CD4-positive, alpha-beta T cell treated with Interferon gamma for 1 hour (primary cell): ENCODE measurements at regions not wholly inside any gene's neighbourhood (a gene's known extent, or its start where the extent isn't known, plus 50 kb on each side); places are given as distances from the start of the nearest gene placed in this dataset.
"Not testable (repeated sequence)": the region's sequence is repeated elsewhere in the genome, so short reads cannot be mapped to it uniquely, and the experiment has no call there.

ENCODE experiments used
- DNase-seq: peaks from one replicate; pipeline ENCODE4 v3.0.0-alpha.2; 2020

DNA sequence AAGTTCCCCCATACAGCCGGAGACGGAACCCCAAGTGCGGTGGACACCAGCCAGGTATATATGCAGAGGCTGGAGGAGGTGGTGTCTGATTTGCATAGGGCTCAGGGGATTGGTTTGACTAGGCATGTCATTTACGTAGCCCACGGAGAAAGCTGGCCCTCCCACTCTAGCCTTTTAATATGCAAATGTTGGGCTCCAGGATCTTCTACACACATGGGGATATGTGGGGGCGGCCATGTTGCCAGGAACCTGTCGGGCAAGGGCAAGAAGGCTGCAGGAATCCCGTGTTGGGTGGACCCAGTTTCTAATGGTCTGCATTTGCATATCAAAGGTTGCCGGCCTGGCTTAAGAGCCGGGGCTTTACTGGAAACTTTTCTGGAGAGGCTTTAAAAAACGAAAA lies 57.4 kb downstream of the FTHL17 start:
- not testable (repeated sequence) for DNase-seq

DNA sequence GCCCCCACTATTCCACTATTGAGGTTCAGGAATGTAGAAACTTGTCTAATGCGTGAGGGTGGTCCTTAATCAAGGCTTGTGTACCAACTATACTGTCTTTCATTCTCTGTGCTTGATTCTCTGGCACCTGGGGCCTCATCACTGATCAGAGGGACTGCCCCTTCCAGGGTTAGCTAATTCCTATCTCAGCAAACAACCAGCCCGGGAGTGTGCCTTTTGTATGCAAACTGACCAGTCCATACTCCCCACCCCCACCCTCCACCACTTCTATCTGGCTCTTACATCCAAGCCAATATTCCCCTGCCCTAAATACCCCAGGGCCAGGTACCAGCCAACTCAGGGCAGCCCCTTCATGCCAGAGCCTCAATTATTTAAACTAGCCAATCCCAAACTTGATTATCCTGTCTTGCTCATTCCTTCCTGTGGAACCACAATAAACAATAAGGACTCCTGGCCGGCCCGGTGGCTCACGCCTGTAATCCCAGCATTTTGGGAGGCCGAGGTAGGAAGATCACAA lies 59.3 kb downstream of the FTHL17 start:
- no peak for DNase-seq

DNA sequence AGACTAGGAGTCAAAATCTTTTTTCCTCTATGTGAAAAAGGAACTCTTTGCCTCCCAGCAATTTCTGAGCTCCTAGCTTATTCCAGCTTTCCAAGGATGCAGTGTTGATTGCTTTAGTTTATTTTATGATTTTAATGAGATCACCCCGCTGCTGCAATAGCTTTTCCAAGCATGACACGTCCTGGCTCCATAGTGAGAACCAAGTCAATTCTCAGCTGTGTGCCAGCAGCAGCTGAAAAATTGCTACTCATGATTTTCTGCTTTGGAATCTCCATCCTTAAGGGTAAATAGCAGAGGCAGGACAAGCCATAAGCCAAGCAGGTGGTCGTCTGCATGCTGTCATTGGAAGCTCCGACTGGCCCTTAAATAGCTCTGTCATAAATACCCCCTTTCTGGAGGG lies 64.5 kb downstream of the FTHL17 start:
- DNase-seq = no peak

DNA sequence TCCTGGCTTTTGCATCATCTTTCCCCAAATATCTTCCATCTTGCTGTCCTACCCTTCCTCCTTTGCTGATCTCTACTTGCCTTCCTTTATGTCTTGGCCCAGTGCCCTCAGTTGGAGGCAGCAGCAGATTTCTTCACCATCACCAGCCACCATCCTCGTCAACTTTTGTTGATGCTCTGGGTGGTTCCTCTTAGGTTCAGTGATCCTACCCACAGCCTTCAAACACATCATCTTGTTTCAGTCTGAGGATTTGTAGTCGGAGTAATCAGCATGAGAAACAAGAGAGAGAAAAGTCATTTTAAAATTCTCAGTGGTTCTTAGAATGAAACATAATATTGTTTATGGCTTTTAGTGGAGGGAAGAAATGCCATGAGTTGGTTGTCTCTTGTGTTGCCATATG lies 65.8 kb downstream of the FTHL17 start:
- no peak for DNase-seq

DNA sequence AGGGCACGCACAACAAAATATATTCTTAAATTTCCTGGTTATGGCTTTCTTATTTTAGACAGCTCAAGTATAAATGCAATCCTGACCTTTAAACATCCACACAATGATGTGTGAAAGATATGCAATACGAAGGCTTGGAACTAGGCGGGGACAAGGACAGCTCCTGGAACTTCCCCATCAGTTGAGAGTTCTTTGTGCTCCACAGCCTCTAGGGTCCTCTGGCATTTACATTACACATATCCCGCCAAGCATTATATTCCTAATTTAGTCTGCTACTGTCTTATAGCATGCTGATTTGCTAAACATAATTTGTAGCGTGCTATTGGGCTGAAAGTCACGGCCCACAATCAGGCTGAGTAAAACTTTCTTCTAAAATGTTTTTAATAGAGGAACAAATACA lies 74.4 kb downstream of the FTHL17 start:
- DNase-seq = no peak

DNA sequence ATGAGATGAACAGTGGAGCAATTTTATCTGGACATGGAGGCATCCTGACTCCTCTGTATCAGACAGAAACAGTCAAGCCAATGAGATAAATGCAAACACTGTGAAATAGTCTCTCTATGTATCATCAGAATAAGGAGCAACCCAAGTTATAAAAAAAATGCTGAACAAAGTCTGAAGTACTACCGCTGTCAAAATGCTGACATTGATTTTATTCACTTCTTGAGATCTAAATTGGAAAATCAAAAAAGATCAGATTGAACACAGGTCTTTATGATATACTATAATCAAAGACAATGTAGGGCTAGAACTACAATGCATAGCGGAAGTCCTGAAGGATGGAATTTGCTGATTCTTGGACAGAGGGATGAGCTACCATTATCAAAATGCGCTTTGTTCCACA lies 76.1 kb downstream of the FTHL17 start:
- no peak for DNase-seq

DNA sequence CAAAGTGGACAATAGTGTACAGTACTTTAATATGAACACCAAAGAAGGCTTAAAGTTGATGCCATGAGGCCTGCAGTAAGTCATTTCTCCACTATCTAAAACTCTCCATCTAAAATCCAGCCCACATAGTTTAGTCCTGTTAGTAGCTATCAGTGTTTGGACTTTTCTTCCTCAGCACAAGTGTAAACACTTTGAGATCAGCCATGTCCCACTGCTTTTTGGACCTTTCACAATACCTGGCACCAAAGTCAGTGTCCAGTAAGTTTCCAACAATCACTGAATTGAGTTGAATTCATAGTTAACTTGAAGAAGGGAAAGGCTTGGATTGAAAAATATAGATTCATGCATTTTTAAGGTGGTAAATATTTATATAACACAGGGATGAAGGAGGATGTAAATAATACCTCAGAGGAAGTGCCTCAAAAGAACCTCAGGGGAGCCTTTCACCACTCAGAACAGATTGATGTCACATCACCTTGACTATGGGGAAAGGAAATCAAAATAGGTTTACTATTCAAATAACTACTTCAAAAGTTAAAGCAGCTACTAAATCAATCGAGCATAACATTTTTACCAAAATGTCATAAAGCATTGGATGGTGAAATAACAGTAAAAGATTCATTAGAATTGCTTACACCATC lies 76.7 kb downstream of the FTHL17 start:
- no peak for DNase-seq

DNA sequence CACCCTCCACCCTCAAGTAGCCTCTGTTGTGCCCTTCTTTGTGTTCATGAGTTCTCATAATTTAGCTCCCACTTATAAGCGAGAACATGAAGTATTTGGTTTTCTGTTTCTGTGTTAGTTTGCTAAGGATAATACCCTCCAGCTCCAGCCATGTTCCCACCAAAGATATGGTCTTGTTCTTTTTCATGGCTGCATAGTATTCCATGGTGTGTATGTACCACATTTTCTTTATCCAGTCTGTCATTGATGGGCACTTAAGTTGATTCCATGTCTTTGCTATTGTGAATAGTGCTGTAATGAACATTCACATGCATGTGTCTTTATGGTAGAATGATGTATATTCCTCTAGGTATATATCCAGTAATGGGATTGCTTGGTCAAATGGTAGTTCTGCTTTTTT lies 77.8 kb downstream of the FTHL17 start:
- DNase-seq = not testable (repeated sequence)

DNA sequence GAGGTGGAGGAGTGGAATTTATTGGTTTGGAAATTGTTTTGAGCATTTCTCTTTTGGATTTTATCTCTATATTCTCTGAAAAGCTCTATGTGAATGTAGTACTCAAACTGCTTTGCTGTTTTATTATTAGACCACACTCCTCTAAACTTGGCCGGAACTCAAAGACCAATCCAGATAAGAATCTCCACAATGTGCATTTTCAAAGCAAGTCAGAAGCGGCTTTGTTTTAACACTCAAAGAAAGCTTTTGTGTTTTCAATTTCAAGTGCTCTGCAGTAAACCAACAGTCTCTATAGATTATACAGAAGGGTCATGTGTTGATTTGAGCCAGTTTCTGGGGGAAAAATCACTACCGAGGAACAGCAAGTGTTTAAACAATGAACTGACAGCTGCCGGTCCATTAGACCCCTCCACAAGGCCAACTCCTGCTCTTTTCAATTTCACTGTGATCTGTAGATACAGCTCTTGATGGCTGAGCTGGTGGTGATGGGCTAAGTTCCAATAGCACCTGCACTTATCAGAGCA lies 79.4 kb downstream of the FTHL17 start:
- DNase-seq = no peak

DNA sequence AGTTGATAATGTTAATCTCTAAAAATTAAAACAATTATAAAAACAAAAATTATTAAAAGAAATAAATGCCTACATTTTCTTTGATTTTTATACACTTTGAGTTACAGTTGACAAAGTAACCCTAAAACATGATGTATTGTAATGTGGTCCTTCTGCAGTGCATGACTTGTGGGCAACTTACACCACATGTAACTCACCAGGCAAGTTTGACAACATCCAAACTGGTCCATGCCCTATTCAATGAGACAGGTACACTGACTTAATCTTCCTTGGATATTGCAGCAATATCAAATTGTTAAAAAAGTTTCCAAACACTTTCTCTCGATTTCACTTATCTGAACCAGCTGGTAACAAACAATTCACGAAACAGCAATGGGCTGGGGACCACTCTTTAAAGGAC lies 81.5 kb downstream of the FTHL17 start:
- DNase-seq = no peak

DNA sequence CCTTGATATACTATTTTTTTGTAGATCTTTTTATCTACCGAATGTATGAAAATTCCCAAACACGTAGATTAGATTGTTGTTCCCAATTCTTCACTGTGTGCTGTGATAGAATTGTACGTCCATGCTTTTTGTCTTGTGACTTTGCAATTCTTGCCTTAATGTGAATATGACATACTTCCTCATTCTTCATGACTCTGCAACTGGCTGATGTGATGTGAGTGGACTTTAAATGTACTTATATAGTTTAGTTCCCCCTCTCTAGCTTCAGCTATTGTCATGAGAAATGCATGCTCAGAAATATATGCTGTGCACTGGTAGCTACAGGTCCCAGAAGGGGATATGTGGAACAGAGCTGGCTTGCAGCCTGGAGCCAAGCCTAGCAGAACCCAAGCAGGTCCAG lies 89.4 kb downstream of the FTHL17 start:
- DNase-seq = no peak

DNA sequence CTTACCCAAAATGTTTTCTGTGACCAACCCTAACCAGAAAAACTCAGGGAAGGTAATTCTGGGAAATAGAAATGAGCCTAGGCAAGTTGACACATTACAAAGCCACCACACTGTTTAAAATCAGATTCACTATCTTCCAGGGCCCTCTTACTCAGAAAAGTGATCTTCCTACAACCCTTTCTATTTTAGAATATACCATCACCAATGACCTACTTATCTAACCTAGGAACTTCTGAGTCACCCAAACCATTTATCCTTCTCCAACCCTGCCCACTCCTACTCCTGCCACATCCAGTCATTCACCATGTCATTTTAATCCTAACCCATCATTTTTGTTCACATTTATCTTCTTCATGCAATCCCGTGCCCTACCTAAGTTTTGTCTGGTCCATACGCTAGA lies 89.9 kb downstream of the FTHL17 start:
- no peak for DNase-seq

DNA sequence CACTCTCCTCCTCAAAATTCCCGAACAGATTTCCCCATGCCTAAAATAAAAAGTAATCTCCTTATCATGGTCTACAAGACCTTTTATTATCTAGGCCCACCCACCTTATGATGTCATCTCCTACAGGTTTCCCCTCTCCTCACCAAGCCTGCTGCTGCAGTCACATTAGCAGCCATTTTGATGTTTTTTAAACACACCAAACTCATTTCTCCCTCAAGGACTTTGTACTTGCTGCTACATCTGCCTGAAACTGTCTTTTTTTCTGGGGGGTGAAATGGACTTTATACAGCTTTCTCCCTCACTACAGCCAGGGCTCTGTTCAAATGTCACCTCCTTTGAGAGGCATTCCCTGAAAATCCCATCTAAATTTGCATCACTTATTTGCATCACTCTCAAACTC lies 90.2 kb upstream of the TAB3 start:
- no peak for DNase-seq

DNA sequence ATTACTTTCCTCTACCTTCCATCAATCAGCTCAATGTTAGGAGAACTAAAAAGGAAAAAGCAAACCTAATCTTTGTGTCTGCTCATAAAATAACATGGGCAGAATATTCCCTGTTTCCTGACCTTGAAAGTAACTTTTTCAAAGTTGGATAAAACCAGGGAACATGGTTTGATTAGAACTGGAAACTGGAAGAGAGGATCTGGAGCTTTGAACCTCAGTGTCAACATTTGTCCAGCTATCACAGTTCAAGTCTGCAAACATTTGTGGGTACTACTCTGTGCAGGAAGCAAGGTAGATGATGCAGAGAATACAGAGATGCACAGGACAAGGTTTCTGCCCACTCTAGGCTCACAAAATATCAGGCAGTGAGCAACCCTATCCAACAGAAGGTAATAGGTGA lies 86.4 kb upstream of the TAB3 start:
- DNase-seq = no peak

DNA sequence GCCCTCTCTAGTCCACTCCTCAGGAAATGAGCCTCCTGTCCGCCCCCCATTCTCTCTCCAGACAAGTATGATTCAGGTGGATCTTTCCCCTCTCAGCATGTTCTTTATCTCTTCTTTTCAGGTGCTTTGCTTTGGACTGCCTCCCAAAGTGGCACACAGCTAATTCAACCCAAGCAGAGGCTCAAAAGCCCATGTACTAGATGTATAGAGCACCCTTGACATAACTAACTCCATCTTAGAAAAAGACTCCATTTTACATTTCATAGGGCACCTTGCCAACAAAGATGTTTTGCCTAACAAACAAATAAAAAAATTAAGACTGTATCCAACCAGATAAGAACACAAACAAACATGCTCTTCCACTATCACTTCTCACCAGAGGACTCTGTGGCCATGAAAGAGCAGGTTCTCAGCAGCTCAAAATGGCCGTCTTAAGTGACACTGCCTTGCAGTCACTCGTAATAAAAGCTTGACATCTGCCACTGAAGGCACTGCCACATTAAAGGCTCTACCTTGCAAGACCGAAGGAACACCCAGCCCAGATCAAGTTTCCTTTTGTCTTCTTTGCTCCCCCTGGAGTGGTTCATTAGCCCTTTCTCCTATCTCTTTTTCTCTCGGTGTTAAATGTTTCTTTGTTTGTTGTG lies 84.9 kb upstream of the TAB3 start:
- no peak for DNase-seq

DNA sequence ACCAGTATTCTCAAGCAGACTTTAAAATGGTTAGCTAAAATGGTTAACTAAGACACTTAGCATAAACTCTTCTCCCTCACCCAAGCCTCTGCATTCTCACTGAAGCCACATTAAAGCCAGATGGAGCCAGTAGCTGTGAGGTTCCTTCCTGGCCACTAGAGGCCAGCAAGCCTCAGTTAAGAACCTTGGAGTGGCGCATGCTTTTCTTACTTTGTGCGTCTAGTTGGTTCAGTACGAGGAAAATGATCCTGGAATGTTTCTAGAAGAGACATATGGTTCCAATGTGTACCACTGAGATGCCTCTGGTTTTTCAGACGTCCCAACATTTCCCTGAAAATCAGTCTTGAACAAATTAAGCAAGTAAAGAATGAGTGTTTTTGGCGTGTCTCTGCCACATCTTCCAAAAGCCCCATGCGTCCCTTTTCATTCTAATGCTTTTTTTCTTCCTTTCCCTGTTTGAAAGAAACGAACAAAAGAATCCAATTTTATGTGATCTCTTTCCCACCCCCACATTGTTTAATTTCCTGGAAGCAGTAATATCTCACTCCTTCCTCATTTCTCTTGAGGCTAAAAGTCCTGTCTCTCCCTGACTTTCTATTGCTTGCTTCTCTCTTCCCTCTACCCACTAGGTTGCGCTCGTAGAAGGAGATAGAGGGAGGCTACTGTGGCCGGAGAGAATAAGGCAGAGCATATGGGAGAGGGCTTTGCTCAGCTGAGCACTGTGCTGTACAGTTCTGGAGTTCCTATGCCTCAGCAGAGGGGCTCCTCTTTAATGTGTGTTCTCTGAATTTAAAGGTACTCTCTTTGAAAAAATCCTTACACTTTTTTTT lies 82.9 kb upstream of the TAB3 start:
- DNase-seq = peak; percentile 14

DNA sequence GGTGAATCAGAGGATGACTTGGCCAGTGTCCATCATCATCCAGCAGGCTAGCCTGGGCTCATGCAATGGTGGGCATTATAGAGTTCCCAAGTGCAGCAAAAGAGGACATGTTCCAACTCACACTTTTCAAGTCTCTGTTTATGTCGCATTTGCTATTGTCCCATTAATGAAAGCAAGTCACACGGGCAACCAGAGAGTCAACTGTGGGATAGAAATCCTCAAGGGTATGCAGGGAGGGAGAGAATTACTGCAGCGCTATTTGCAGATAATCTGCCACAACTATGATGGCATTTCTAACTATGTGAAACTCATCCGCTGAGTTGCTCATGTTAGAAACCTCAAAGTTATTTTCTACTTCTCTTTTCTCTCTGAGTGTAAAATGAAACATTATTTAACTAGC lies 78.5 kb upstream of the TAB3 start:
- DNase-seq = no peak

DNA sequence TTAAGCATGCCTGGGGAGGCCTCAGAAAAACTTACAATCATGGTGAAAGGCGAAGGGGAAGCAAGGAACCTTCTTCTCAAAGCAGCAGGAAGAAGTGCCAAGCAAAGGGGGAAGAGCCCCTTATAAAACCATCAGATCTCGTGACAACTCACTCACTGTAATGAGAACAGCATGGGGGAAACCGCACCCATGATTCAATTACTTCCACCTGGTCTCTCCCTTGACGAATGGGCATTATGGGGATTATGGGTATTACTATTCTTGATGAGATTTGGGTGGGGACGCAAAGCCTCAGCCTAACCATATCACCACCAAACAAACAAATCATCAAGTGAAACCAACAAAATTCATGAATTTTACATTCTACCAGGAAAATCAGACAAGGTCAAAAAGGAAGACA lies 76.7 kb upstream of the TAB3 start:
- no peak for DNase-seq

DNA sequence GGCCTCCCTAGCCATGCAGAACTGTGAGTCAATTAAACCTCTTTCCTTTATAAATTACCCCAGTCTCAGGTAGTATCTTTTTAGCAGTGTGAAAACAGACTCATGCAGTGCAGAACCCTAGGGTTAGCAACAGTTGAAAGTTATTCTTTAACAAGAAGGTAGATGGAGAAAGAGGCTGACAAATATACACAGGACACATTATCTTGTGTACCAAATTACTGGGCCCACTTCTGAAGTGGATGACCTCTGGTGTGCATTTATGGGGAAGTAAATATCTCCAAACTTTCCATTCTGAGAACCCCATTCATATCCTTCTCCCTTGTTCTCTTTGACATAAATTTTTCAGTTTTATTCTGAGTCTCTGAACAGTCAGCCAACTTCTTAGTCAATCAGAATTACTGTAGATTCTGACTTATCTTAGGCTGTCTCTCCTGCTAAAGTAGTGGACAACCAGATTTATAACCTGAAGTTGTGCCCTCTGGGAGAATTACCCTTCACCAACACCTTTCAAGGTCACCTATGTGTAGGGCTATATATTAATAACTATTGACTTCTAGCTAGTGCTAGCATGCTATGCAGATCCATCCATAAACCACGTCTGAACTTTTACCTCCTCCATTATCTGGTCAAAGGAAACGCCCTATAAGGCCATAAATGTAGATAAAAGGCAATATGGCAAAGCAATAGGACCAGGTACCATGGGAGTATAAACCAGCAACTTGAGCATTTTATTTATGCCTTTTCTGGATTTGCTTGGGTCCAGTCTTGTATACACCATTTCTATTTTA lies 72.5 kb upstream of the TAB3 start:
- DNase-seq = no peak

DNA sequence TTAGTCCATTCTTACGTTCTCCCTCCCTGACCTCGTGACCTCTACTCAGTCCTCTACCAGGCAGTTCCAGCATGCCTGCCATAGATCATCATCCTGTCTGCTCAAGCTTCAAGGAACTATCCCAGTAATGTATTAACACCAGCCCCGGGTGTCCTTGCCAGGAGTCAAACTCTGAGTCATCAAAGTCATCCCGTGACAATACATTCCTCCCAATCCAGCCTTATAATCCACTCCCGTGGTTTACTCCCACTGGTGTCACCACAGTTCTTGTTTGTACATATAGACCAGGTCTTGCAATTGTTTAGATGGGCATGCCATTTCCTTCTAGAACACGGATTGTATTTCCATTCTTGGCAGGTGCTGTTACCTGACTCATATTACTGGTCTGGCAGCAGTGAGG lies 68.7 kb upstream of the TAB3 start:
- no peak for DNase-seq

DNA sequence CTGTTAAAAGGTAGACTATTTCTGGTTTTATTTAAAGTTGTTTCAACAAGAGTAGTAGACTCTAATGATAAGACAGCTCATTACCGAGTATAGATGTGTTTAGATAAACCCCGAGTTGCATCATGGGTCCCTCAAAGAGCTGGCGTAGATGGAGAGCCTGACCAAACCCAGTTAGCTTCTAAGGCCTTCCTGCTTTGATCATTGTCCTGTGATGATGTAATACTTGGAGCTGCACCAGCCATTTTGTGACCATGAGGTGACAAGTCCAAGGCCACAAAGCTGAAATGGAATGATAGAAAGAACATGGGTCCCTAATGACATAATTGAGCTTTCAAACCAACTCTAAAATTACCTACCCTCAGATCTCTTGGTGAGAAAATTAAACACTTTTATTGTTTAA lies 66.6 kb upstream of the TAB3 start:
- DNase-seq = no peak

DNA sequence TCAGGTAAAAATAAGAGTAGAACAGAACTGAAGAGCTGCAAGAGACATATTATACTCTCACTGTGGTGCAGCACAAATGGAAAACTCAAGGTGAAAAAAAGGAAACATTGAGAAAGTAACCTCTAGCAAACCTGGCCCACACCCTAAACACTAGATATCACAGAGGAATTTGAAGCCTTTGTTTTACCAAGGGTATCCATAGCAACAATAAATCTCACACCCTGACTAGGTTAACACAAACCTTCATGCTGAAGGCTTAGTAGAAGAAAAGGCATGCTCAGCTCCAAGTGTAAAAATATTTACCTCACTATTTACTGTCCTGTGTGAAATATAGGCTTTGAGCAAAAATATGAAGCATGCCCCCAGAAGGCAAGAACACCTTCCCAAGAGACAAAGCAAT lies 61.9 kb upstream of the TAB3 start:
- DNase-seq = no peak

DNA sequence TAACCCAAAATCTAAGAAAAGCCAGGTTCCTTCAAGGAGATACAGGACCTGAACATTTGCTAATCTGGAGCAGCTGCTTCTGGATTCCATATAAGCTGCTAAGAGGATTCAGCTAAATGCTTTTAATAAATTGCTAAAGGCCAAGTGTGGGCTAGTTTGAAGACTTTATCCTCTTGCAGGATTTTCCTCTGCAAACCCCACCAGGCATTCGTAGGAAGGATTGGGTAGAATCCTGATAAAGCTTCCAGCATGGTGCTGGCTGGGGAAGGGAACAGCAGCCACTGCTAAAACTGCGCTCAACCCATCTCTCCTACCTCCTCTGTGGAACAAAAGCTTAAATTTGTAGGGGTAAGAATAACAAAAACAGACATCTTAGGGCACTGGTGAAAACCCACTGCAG lies 61.3 kb upstream of the TAB3 start:
- no peak for DNase-seq
